BJ (cell line): ENCODE measurements at regions not wholly inside any gene's neighbourhood (a gene's known extent, or its start where the extent isn't known, plus 50 kb on each side); places are given as distances from the start of the nearest gene placed in this dataset.
"Not testable (repeated sequence)": the region's sequence is repeated elsewhere in the genome, so short reads cannot be mapped to it uniquely, and the experiment has no call there.

Source experiments
- CTCF ChIA-PET: fragments of 350-600 bp; formaldehyde crosslinking; extraction: SDS; loops from one replicate; lab custom pipeline; 2021; ENCODE audit warnings: antibody characterized with exemption, inconsistent platforms; lab: Yijun Ruan, JAX
- POLR2A ChIA-PET: fragments of 300-600 bp; sonication (Branson Sonifier 250); formaldehyde crosslinking; extraction: SDS; loops from one replicate; lab custom pipeline; 2021; ENCODE audit warnings: antibody characterized with exemption; lab: Charles Lee
- DNase-seq: peaks from one replicate; pipeline ENCODE4 v3.0.0-alpha.2; 2011; ENCODE audit warnings: low read depth
- H3K27me3 ChIP-seq: 2 replicates; pipeline ENCODE4 v1.6.0; 2011; ENCODE audit warnings: low read length; ENCODE audit not compliant: control insufficient read depth, insufficient read depth
- H3K36me3 ChIP-seq: 2 replicates; pipeline ENCODE4 v1.5.1; 2011; ENCODE audit warnings: low read length; ENCODE audit not compliant: control insufficient read depth, insufficient read depth
- H3K4me3 ChIP-seq: 2 replicates; pipeline ENCODE4 v1.5.1; 2011; ENCODE audit warnings: low read depth, mild to moderate bottlenecking, control low read depth, low read length
- CTCF ChIP-seq: IDR thresholded peaks from 2 replicates; pipeline ENCODE4 v1.5.1; 2011; ENCODE audit warnings: low read depth, mild to moderate bottlenecking, control low read depth, inconsistent platforms, low read length, moderate library complexity; ENCODE audit not compliant: insufficient read depth

GRCh38 chr15:70516408-70517193 is 246.8 kb downstream of the UACA start:
- TF ChIP-seq CTCF, result no peak
- CTCF ChIA-PET, result no interaction called here
- POLR2A ChIA-PET, result no interaction called here
- Histone ChIP-seq H3K4me3 (no peak overlapping the region), H3K27me3 (peaks cover 28% of the 10 kb centered on the region), H3K36me3 (no peaks in the 10 kb centered on the region)
- DNase-seq, result no peak

DNA sequence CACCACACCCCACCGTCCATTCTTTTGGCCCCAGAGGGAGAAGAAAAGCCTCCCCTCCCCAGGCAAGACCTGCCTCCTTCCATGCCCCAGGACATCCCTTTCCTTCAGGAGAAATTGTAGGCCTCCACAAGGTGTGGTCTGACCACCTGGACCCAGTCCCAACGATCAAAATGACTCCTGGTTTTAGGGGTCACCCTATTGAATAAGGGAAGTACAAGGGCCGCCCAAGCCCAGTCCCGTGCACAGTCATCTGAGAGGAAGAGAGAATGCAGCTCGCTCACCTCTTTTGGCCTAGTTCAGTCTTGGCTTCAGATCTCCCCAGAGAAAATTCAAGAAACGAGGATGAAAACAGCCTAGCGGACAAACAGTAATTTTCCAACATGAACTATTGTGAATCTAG is 249.1 kb downstream of the UACA start:
- H3K27me3 ChIP-seq, result peaks cover 17% of the 10 kb centered on the region
- no peaks in the 10 kb centered on the region for H3K36me3 ChIP-seq
- H3K4me3 ChIP-seq, result no peak overlapping the region
- POLR2A ChIA-PET, result no interaction called here
- CTCF ChIA-PET, result interaction anchor here (0.7 to 1.7 kb wide), 3 partner anchors 9 to 25 kb away, joined by 3 to 5 read pairs (median 3); no protein-coding TSS in a partner anchor
- TF ChIP-seq CTCF, result no peak
- DNase-seq, result no peak

DNA sequence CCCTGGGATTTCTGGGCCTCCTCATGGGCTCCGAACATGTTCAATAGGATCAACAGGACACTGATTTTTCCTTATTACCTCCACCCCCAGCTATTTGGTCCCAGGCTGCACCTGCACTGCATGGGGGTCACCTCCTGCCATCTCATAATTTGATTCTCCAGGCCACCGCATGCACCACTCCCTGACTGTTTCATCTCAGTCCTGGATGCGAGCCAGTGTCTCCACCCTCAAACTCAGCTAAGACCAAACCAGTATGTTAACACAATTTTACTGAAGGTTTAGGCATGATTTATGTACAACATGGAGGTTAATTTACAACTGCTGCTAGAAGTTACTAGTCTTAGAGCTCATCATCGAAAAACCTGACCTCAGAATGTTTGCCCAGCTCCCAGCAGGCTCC is 249.5 kb downstream of the UACA start:
- Histone ChIP-seq H3K36me3 (no peaks in the 10 kb centered on the region), H3K27me3 (peaks cover 15% of the 10 kb centered on the region), H3K4me3 (no peak overlapping the region)
- ChIA-PET CTCF (interaction anchor here (0.7 to 1.7 kb wide), 2 partner anchors 8 to 25 kb away, joined by 3 to 5 read pairs; no protein-coding TSS in a partner anchor), POLR2A (no interaction called here)
- no peak for TF ChIP-seq CTCF
- no peak for DNase-seq

GRCh38 chr15:70512772-70513362 is 250.5 kb downstream of the UACA start:
- peak; percentile 66 for TF ChIP-seq CTCF
- CTCF ChIA-PET, result interaction anchor here (0.6 to 1.6 kb wide), 5 partner anchors 9 to 184 kb away, joined by 3 to 7 read pairs (median 5); no protein-coding TSS in a partner anchor
- Histone ChIP-seq H3K27me3 (peaks cover 13% of the 10 kb centered on the region), H3K36me3 (no peaks in the 10 kb centered on the region), H3K4me3 (no peak overlapping the region)
- no peak for DNase-seq
- POLR2A ChIA-PET, result no interaction called here

GRCh38 chr15:70511972-70512587 is 251.3 kb downstream of the UACA start:
- POLR2A ChIA-PET, H3K36me3 ChIP-seq, DNase-seq, H3K4me3 ChIP-seq: not testable (repeated sequence)
- CTCF ChIA-PET, result interaction anchor here (1.2 to 1.6 kb wide), 3 partner anchors 8 to 15 kb away, joined by 4 to 7 read pairs (median 5); no protein-coding TSS in a partner anchor
- peaks cover 10% of the 10 kb centered on the region for H3K27me3 ChIP-seq
